ENCODE measurements at regions not wholly inside any gene's neighbourhood (a gene's known extent, or its start where the extent isn't known, plus 50 kb on each side); places are given as distances from the start of the nearest gene placed in this dataset.

GRCh38 chr3:176554791-176555654 is 642.3 kb downstream of the TBL1XR1 start:
- Mint-ChIP-seq H3K36me3 (ENCODE audit: low read depth) (no peaks in the 10 kb centered on the region), H3K27me3 (ENCODE audit: low read depth) (no peaks in the 10 kb centered on the region), H3K4me3 (no peak overlapping the region), H3K9me3 (peaks cover 6% of the 10 kb centered on the region), H3K27ac (ENCODE audit: unreplicated experiment) (no peak overlapping the region), H3K4me1 (peaks cover 4% of the 10 kb centered on the region)
- no peak for DNase-seq (ENCODE audit: low read depth, low spot score)
- no peak for TF ChIP-seq CTCF (conservative IDR thresholded peaks at IDR 0.05)

- DNase-seq (ENCODE audit: low read depth, low spot score): no peak
- Mint-ChIP-seq H3K27ac (ENCODE audit: unreplicated experiment) (no peak overlapping the region), H3K4me3 (no peak overlapping the region), H3K27me3 (ENCODE audit: low read depth) (no peaks in the 10 kb centered on the region), H3K4me1 (peaks cover 4% of the 10 kb centered on the region), H3K36me3 (ENCODE audit: low read depth) (no peaks in the 10 kb centered on the region), H3K9me3 (peaks cover 5% of the 10 kb centered on the region)
- TF ChIP-seq CTCF (conservative IDR thresholded peaks at IDR 0.05): no peak
These were observed 643.0 kb downstream of the TBL1XR1 start for GRCh38 chr3:176554264-176554663.

- peaks cover 18% of the 10 kb centered on the region for H3K9me3 Mint-ChIP-seq
- H3K4me1 Mint-ChIP-seq: no peaks in the 10 kb centered on the region
- no peak for DNase-seq (ENCODE audit: low read depth, low spot score)
- H3K27ac Mint-ChIP-seq (ENCODE audit: unreplicated experiment): no peak overlapping the region
- H3K36me3 Mint-ChIP-seq (ENCODE audit: low read depth): peaks cover 2% of the 10 kb centered on the region
- TF ChIP-seq CTCF (conservative IDR thresholded peaks at IDR 0.05): no peak
- no peak overlapping the region for H3K4me3 Mint-ChIP-seq
- no peaks in the 10 kb centered on the region for H3K27me3 Mint-ChIP-seq (ENCODE audit: low read depth)
These were observed 670.3 kb downstream of the TBL1XR1 start for GRCh38 chr3:176526942-176527341.

GRCh38 chr3:176526225-176526624 is 671.1 kb downstream of the TBL1XR1 start:
- TF ChIP-seq CTCF (conservative IDR thresholded peaks at IDR 0.05): no peak
- no peaks in the 10 kb centered on the region for H3K27me3 Mint-ChIP-seq (ENCODE audit: low read depth)
- H3K36me3 Mint-ChIP-seq (ENCODE audit: low read depth): peaks cover 2% of the 10 kb centered on the region
- H3K9me3 Mint-ChIP-seq: peaks cover 14% of the 10 kb centered on the region
- no peak for DNase-seq (ENCODE audit: low read depth, low spot score)
- no peak overlapping the region for H3K4me3 Mint-ChIP-seq
- H3K4me1 Mint-ChIP-seq: no peaks in the 10 kb centered on the region
- no peak overlapping the region for H3K27ac Mint-ChIP-seq (ENCODE audit: unreplicated experiment)

GRCh38 chr3:176523114-176523513 is 674.2 kb downstream of the TBL1XR1 start:
- TF ChIP-seq CTCF (conservative IDR thresholded peaks at IDR 0.05): no peak
- Mint-ChIP-seq H3K27me3 (ENCODE audit: low read depth) (no peaks in the 10 kb centered on the region), H3K9me3 (peaks cover 6% of the 10 kb centered on the region), H3K36me3 (ENCODE audit: low read depth) (no peaks in the 10 kb centered on the region), H3K4me3 (no peak overlapping the region), H3K4me1 (no peaks in the 10 kb centered on the region), H3K27ac (ENCODE audit: unreplicated experiment) (no peak overlapping the region)
- no peak for DNase-seq (ENCODE audit: low read depth, low spot score)

Data from neural crest cell (in vitro differentiated cells).